ENCODE measurements at regions not wholly inside any gene's neighbourhood (a gene's known extent, or its start where the extent isn't known, plus 50 kb on each side); places are given as distances from the start of the nearest gene placed in this dataset.

DNA sequence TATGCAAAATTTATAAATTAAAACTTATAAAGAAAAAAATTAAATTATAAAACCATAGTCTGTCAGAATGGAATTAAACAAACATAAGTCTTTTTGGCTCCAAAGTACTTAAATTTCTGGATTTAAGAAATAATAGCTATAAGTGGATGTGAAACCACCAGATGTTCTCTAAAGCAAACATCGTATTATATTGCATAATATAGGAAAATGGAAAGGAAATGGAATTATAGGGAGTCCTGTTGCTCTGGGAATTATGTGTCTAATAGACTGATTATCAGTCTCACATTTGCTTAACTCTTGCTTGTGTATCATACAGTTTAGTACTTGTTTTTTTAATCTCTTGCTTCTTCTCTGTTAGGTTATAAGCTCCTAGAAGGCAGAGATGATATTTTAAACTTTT lies 819.2 kb downstream of the RAPGEF2 start:
- TF ChIP-seq EZH2 (IDR thresholded peaks at IDR 0.05; ENCODE audit: low read length): no peak
- TF ChIP-seq, protein P1, sequence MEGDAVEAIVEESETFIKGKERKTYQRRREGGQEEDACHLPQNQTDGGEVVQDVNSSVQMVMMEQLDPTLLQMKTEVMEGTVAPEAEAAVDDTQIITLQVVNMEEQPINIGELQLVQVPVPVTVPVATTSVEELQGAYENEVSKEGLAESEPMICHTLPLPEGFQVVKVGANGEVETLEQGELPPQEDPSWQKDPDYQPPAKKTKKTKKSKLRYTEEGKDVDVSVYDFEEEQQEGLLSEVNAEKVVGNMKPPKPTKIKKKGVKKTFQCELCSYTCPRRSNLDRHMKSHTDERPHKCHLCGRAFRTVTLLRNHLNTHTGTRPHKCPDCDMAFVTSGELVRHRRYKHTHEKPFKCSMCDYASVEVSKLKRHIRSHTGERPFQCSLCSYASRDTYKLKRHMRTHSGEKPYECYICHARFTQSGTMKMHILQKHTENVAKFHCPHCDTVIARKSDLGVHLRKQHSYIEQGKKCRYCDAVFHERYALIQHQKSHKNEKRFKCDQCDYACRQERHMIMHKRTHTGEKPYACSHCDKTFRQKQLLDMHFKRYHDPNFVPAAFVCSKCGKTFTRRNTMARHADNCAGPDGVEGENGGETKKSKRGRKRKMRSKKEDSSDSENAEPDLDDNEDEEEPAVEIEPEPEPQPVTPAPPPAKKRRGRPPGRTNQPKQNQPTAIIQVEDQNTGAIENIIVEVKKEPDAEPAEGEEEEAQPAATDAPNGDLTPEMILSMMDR (optimal IDR thresholded peaks at IDR 0.05 in 1 of 3, IDR thresholded peaks at IDR 0.05 in 1 of 3, conservative IDR thresholded peaks at IDR 0.05 in 1 of 3; ENCODE audit: extremely low read depth in 1 of 3, insufficient read depth in 2 of 3, low read length in 3 of 3): no peak
- Histone ChIP-seq H3K27me3 (ENCODE audit: control insufficient read depth, extremely low read depth, insufficient read depth, low read length) (no peaks in the 10 kb centered on the region), H3K9me1 (ENCODE audit: control insufficient read depth, extremely low read depth, insufficient read depth, low read length) (no peaks in the 10 kb centered on the region), H3K4me3 (ENCODE audit: control insufficient read depth in 2 of 3, extremely low read depth in 1 of 3, insufficient read depth in 2 of 3, low read depth in 1 of 3, low read length in 3 of 3) (no peak overlapping the region), H3K36me3 (ENCODE audit: control insufficient read depth in 2 of 2, extremely low read depth in 1 of 2, insufficient read depth in 2 of 2, low read length in 2 of 2) (no peaks in the 10 kb centered on the region), H3K79me2 (ENCODE audit: control insufficient read depth, insufficient read depth, low read length) (no peaks in the 10 kb centered on the region), H3K4me1 (ENCODE audit: control insufficient read depth, extremely low read depth, insufficient read depth, low read length) (no peaks in the 10 kb centered on the region), H2AFZ (ENCODE audit: control insufficient read depth, low read length) (no peak overlapping the region), H3K27ac (ENCODE audit: control insufficient read depth, insufficient read depth, low read length) (no peak overlapping the region), H3K9ac (ENCODE audit: control insufficient read depth, extremely low read depth, insufficient read depth, low read length) (no peak overlapping the region), H4K20me1 (ENCODE audit: control insufficient read depth, extremely low read depth, insufficient read depth, low read length) (no peaks in the 10 kb centered on the region), H3K4me2 (ENCODE audit: control insufficient read depth, extremely low read depth, insufficient read depth, low read depth, low read length) (no peak overlapping the region), H3K9me3 (ENCODE audit: control insufficient read depth, low read depth, low read length) (no peaks in the 10 kb centered on the region)
- dilution Hi-C loops (cut with MboI; ENCODE audit: extremely low pct_ligation_motif_present, low sequenced_read_pairs): no loop called here
- FAIRE-seq (no peak), DNase-seq (ENCODE audit: low read depth, low spot score) (no peak)

DNA sequence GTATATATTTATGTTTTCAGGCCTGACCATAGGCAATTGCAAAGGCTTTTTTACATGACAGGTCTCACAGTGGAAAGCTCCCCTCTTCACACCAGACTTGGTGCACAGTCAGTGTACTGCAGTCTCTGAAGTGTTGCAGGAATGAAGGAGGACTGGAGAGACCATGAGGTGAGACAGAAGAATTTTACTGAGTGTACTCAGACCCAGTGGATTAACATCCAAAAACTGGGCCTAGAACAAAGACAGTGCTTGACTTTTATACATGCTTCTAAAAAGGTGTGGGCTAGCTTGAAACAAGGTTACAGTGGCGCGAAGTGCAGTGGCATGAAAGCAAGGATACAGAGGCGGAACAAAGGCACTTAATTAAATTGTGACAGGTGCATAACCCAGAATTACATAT lies 822.9 kb downstream of the RAPGEF2 start:
- no peaks in the 10 kb centered on the region for H3K4me1 ChIP-seq (ENCODE audit: control insufficient read depth, extremely low read depth, insufficient read depth, low read length)
- H3K4me3 ChIP-seq (ENCODE audit: control insufficient read depth in 2 of 3, extremely low read depth in 1 of 3, insufficient read depth in 2 of 3, low read depth in 1 of 3, low read length in 3 of 3): no peak overlapping the region
- no peaks in the 10 kb centered on the region for H3K27me3 ChIP-seq (ENCODE audit: control insufficient read depth, extremely low read depth, insufficient read depth, low read length)
- dilution Hi-C loops (cut with MboI; ENCODE audit: extremely low pct_ligation_motif_present, low sequenced_read_pairs): no loop called here
- no peak overlapping the region for H2AFZ ChIP-seq (ENCODE audit: control insufficient read depth, low read length)
- no peaks in the 10 kb centered on the region for H3K9me1 ChIP-seq (ENCODE audit: control insufficient read depth, extremely low read depth, insufficient read depth, low read length)
- no peaks in the 10 kb centered on the region for H3K36me3 ChIP-seq (ENCODE audit: control insufficient read depth in 2 of 2, extremely low read depth in 1 of 2, insufficient read depth in 2 of 2, low read length in 2 of 2)
- DNase-seq (ENCODE audit: low read depth, low spot score) (no peak), FAIRE-seq (no peak)
- H3K27ac ChIP-seq (ENCODE audit: control insufficient read depth, insufficient read depth, low read length): no peak overlapping the region
- TF ChIP-seq, protein P1 (optimal IDR thresholded peaks at IDR 0.05 in 1 of 3, IDR thresholded peaks at IDR 0.05 in 1 of 3, conservative IDR thresholded peaks at IDR 0.05 in 1 of 3; ENCODE audit: extremely low read depth in 1 of 3, insufficient read depth in 2 of 3, low read length in 3 of 3): no peak
- TF ChIP-seq EZH2 (IDR thresholded peaks at IDR 0.05; ENCODE audit: low read length): no peak
- H3K79me2 ChIP-seq (ENCODE audit: control insufficient read depth, insufficient read depth, low read length): no peaks in the 10 kb centered on the region
- no peaks in the 10 kb centered on the region for H4K20me1 ChIP-seq (ENCODE audit: control insufficient read depth, extremely low read depth, insufficient read depth, low read length)
- H3K4me2 ChIP-seq (ENCODE audit: control insufficient read depth, extremely low read depth, insufficient read depth, low read depth, low read length): no peak overlapping the region
- H3K9me3 ChIP-seq (ENCODE audit: control insufficient read depth, low read depth, low read length): no peaks in the 10 kb centered on the region
- H3K9ac ChIP-seq (ENCODE audit: control insufficient read depth, extremely low read depth, insufficient read depth, low read length): no peak overlapping the region

Data from keratinocyte (primary cell).